Left lung (tissue), 4 donors: ENCODE measurements at regions not wholly inside any gene's neighbourhood (a gene's known extent, or its start where the extent isn't known, plus 50 kb on each side); places are given as distances from the start of the nearest gene placed in this dataset.
"Not testable (repeated sequence)": the region's sequence is repeated elsewhere in the genome, so short reads cannot be mapped to it uniquely, and the experiment has no call there.

Experiments
- ATAC-seq: fragments of 200-7000 bp; cut with Tn5 transposase; one replicate; pipeline ENCODE4 v1.9.1; 2020; ENCODE audit warnings: moderate library complexity
- DNase-seq, 4 donors: peaks; one replicate each; pipeline ENCODE4 v3.0.0-alpha.2; 2013 to 2020
- H3K27ac ChIP-seq, 2 donors: fragments of 200-600 bp; sonication (generic) in 1 of 2; one replicate each; pipeline versions ENCODE4 v1.5.0 to v1.8.0; 2020 to 2021
- H3K27me3 ChIP-seq, 2 donors: fragments of 200-600 bp; sonication (generic) in 1 of 2; one replicate each; pipeline versions ENCODE4 v1.5.0 to v1.8.0; 2020 to 2021
- H3K36me3 ChIP-seq, 2 donors: fragments of 200-600 bp; sonication (generic) in 1 of 2; one replicate each; pipeline versions ENCODE4 v1.5.0 to v1.8.0; 2020 to 2021
- H3K4me1 ChIP-seq, 2 donors: fragments of 200-600 bp; one replicate each; pipeline ENCODE4 v1.8.0; 2021
- H3K4me3 ChIP-seq, 2 donors: fragments of 200-600 bp; sonication (generic) in 1 of 2; one replicate each; pipeline versions ENCODE4 v1.5.0 to v1.8.0; 2020 to 2021; ENCODE audit warnings: mild to moderate bottlenecking in 1 of 2
- H3K9me3 ChIP-seq, 2 donors: fragments of 200-600 bp; sonication (generic) in 1 of 2; one replicate each; pipeline versions ENCODE4 v1.5.0 to v1.8.0; 2020 to 2021
- CTCF ChIP-seq, 2 donors: fragments of 200-600 bp; sonication (generic) in 1 of 2; IDR thresholded peaks; one replicate each; pipeline versions ENCODE4 v1.5.0 to v1.8.0; 2021; ENCODE audit warnings: antibody characterized with exemption in 2 of 2
- intact Hi-C, 2 donors: fragments of 100-400 bp; cut with DNase I; formaldehyde crosslinking; loops; one replicate each; pipeline versions ENCODE4 v1.11.2 to v1.14.2; 2022
- donor health status: DM: no; HTN: yes; CAD: no.
- donor health status: DM: no; HTN: no; CAD: no.

DNA sequence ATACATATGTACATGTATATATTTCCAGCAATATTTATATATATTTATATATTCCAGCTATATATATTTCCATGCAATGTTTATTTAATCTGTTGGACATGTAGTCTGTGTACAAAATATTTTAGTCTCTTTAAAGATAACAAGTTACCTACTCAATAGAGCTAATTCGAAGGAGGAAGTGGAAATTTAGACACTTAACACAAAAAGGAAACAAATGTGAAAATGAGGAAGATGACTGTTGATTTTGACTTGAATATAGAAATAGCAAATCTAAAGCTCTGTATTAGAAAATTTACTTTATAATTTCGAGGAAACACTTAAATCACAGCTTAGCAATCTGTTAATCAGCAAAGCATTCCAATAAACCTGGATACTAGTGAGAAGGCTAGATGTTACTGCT lies 1064.4 kb downstream of the PCDH7 start:
- DNase-seq: no peak
- Histone ChIP-seq H3K36me3 (no peaks in the 10 kb centered on the region), H3K4me3 (no peak overlapping the region), H3K9me3 (peaks cover 0 to 1% of the 10 kb centered on the region in 2 donors), H3K27ac (no peak overlapping the region), H3K27me3 (no peaks in the 10 kb centered on the region), H3K4me1 (no peaks in the 10 kb centered on the region)
- TF ChIP-seq CTCF (IDR thresholded peaks at IDR 0.05): no peak
- intact Hi-C loops: no loop called here
- no peak for ATAC-seq

DNA sequence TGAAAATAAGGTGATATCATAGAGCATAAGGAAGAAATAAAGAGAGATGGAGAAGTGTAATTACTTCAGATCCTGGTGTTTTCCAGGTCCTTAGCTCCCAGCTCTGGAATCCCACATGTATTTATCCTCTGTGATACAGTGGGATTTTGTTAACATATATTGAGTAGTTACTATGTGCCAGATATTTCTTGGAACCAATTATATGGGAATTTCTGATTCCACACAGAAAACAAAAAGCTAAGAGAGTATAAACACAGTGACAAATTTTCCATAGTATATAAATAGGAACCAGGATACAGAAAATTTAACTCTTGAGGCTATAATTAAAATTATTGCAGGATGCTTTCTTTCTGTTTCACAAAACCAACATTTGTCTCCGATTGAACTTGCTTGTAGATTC lies 1067.5 kb downstream of the PCDH7 start:
- intact Hi-C loops: no loop called here
- H3K9me3 ChIP-seq: peaks cover 0 to 1% of the 10 kb centered on the region in 2 donors
- H3K4me3 ChIP-seq: no peak overlapping the region
- no peak overlapping the region for H3K27ac ChIP-seq
- ATAC-seq (no peak), DNase-seq (no peak)
- no peaks in the 10 kb centered on the region for H3K27me3 ChIP-seq
- no peaks in the 10 kb centered on the region for H3K4me1 ChIP-seq
- no peaks in the 10 kb centered on the region for H3K36me3 ChIP-seq
- no peak for TF ChIP-seq CTCF (IDR thresholded peaks at IDR 0.05)

DNA sequence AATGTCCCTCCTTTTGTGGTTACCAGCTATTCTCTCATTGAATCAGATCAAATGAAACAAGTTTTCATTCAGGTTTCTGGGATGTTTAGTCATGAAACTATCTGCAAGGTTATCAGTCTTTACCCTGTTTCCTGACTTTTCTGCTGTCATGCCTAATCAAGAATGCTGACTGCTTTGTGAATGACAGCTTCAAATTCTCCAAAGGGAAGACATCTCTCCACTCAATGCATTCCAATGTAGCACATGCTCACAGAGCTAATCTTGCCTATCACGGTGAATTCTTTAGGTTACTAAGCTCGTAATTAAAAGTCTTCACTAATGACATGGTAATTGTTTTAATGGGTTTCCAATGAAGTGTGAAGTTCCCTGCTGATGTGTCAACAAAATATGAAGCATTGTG lies 1068.5 kb downstream of the PCDH7 start:
- no peaks in the 10 kb centered on the region for H3K4me1 ChIP-seq
- no peaks in the 10 kb centered on the region for H3K27me3 ChIP-seq
- TF ChIP-seq CTCF (IDR thresholded peaks at IDR 0.05): no peak
- peaks cover 0 to 1% of the 10 kb centered on the region in 2 donors for H3K9me3 ChIP-seq
- DNase-seq (no peak), ATAC-seq (no peak)
- intact Hi-C loops: no loop called here
- no peak overlapping the region for H3K4me3 ChIP-seq
- H3K36me3 ChIP-seq: no peaks in the 10 kb centered on the region
- H3K27ac ChIP-seq: no peak overlapping the region

DNA sequence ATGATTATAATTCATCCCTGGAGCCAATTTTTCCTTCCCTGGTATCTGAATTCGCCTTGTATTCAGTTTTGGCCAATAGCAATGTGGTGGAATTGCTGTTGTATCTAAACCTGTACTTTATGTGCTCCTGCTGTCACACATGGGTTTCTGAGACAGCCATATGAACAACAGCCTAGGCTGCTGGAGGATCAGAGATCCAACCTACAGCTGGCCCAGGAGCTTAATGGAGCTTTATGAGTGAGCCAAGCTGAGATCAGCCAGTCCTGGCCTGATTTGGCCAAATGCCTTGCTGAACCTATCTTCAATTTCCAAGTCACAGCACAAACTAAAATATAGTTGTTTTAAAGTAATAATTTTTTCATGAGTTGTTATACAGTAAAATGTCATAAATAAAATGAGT lies 1071.5 kb downstream of the PCDH7 start:
- intact Hi-C loops: no loop called here
- peaks cover 0 to 3% of the 10 kb centered on the region in 2 donors for H3K9me3 ChIP-seq
- no peaks in the 10 kb centered on the region for H3K36me3 ChIP-seq
- H3K4me3 ChIP-seq: no peak overlapping the region
- H3K27ac ChIP-seq: no peak overlapping the region
- DNase-seq (no peak), ATAC-seq (no peak)
- TF ChIP-seq CTCF (IDR thresholded peaks at IDR 0.05): no peak
- no peaks in the 10 kb centered on the region for H3K27me3 ChIP-seq
- H3K4me1 ChIP-seq: no peaks in the 10 kb centered on the region

DNA sequence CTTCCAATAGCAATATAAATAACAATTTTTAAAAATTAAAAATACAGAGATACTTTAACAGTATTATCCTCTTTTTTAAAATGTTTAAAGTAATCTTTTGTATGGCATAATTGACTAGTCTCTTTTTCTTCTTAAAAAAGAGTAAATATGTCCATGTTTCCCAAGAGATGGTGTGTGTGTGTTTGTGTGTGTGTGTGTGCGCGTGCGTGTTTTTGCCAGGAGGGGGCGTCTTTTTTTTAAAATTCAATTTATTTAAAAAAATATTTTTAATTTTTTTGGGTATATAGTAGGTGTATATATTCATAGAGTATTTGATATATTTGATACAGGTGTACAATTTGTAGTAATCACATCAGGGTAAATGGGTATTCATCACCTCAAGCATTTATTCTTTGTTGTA lies 1073.7 kb downstream of the PCDH7 start:
- Histone ChIP-seq H3K4me3 (no peak overlapping the region), H3K27ac (no peak overlapping the region), H3K4me1 (no peaks in the 10 kb centered on the region), H3K27me3 (no peaks in the 10 kb centered on the region), H3K36me3 (no peaks in the 10 kb centered on the region), H3K9me3 (peaks cover 0 to 3% of the 10 kb centered on the region in 2 donors)
- ATAC-seq (no peak), DNase-seq (no peak)
- intact Hi-C loops: no loop called here
- TF ChIP-seq CTCF (IDR thresholded peaks at IDR 0.05): no peak

GRCh38 chr4:31797052-31797451 lies 1076.9 kb downstream of the PCDH7 start:
- intact Hi-C loops, DNase-seq, H3K27ac ChIP-seq, H3K4me1 ChIP-seq, ATAC-seq, H3K4me3 ChIP-seq, H3K36me3 ChIP-seq, H3K9me3 ChIP-seq, H3K27me3 ChIP-seq: not testable (repeated sequence)
